Tibial artery (tissue), 4 donors: ENCODE measurements at regions not wholly inside any gene's neighbourhood (a gene's known extent, or its start where the extent isn't known, plus 50 kb on each side); places are given as distances from the start of the nearest gene placed in this dataset.

Source experiments
- DNase-seq, 2 donors: peaks; one replicate each; pipeline ENCODE4 v3.0.0-alpha.2; 2019
- H3K27ac ChIP-seq, 2 donors: fragments of 200-600 bp; sonication (generic) in 1 of 2; 1 replicate in 1 of 2; 2 replicates in 1 of 2; pipeline ENCODE4 v1.5.1; 2018 to 2019; ENCODE audit warnings: mild to moderate bottlenecking in 1 of 2
- H3K27me3 ChIP-seq, 2 donors: fragments of 200-600 bp; sonication (generic) in 1 of 2; one replicate each; pipeline versions ENCODE4 v1.5.1 to v1.6.0; 2016 to 2019
- H3K36me3 ChIP-seq, 3 donors: fragments of 200-600 bp; sonication (generic) in 2 of 3; one replicate each; pipeline ENCODE4 v1.5.1; 2016 to 2019; ENCODE audit warnings: mild to moderate bottlenecking in 2 of 3
- H3K4me1 ChIP-seq, 4 donors: fragments of 200-600 bp; sonication (generic) in 2 of 4; 1 replicate in 3 of 4; 2 replicates in 1 of 4; pipeline ENCODE4 v1.5.1; 2016 to 2019
- H3K4me3 ChIP-seq, 2 donors: fragments of 200-600 bp; sonication (generic) in 1 of 2; 1 replicate in 1 of 2; 2 replicates in 1 of 2; pipeline ENCODE4 v1.5.1; 2018 to 2019; ENCODE audit warnings: mild to moderate bottlenecking in 2 of 2
- H3K9me3 ChIP-seq, 3 donors: fragments of 200-600 bp; sonication (generic) in 1 of 3; one replicate each; pipeline ENCODE4 v1.5.1; 2016 to 2019
- CTCF ChIP-seq, 2 experiments: fragments of 200-600 bp in 1 of 2; fragments of 450-650 bp in 1 of 2; IDR thresholded peaks; one replicate each; pipeline ENCODE4 v1.5.1; 2017 to 2019; ENCODE audit warnings: antibody characterized with exemption in 2 of 2, mild to moderate bottlenecking in 1 of 2, moderate library complexity in 1 of 2
- intact Hi-C: fragments of 100-400 bp; cut with DNase I; formaldehyde crosslinking; loops from one replicate; pipeline ENCODE4 v1.15.0; 2023; ENCODE audit warnings: low total_unique reads

GRCh38 chr7:153097511-153098201 lies 338.1 kb downstream of the ACTR3B start:
- Histone ChIP-seq H3K9me3 (peaks cover 0 to 4% (median 0%) of the 10 kb centered on the region in 3 donors), H3K4me1 (no peaks in the 10 kb centered on the region), H3K27ac (no peak overlapping the region), H3K27me3 (no peaks in the 10 kb centered on the region), H3K4me3 (no peak overlapping the region), H3K36me3 (no peaks in the 10 kb centered on the region)
- DNase-seq, result no peak
- intact Hi-C loops, result no loop called here
- TF ChIP-seq CTCF (IDR thresholded peaks at IDR 0.05), result no peak

- no peak overlapping the region for H3K27ac ChIP-seq
- intact Hi-C loops, result no loop called here
- no peak overlapping the region for H3K4me3 ChIP-seq
- DNase-seq, result no peak
- no peaks in the 10 kb centered on the region for H3K36me3 ChIP-seq
- no peaks in the 10 kb centered on the region for H3K27me3 ChIP-seq
- peaks cover 0 to 4% (median 0%) of the 10 kb centered on the region in 3 donors for H3K9me3 ChIP-seq
- no peaks in the 10 kb centered on the region for H3K4me1 ChIP-seq
- no peak for TF ChIP-seq CTCF (IDR thresholded peaks at IDR 0.05)
These were observed 339.7 kb downstream of the ACTR3B start for GRCh38 chr7:153099235-153099634.

- peaks cover 0 to under 1% (median 0%) of the 10 kb centered on the region in 3 donors for H3K9me3 ChIP-seq
These were observed 341.2 kb downstream of the ACTR3B start for GRCh38 chr7:153100691-153101237.

GRCh38 chr7:153103202-153103601 lies 343.6 kb downstream of the ACTR3B start:
- Histone ChIP-seq H3K27ac (no peak overlapping the region), H3K27me3 (no peaks in the 10 kb centered on the region)
- intact Hi-C loops, result no loop called here

More at GRCh38 chr7:153100691-153101237, 341.2 kb downstream of the ACTR3B start:
- TF ChIP-seq CTCF (IDR thresholded peaks at IDR 0.05), result no peak
- Histone ChIP-seq H3K4me1 (no peaks in the 10 kb centered on the region), H3K36me3 (no peaks in the 10 kb centered on the region), H3K27me3 (no peaks in the 10 kb centered on the region), H3K4me3 (no peak overlapping the region), H3K27ac (no peak overlapping the region)
- no peak for DNase-seq
- intact Hi-C loops, result no loop called here

GRCh38 chr7:153107826-153108225 lies 348.3 kb downstream of the ACTR3B start:
- Histone ChIP-seq H3K27ac (no peak overlapping the region), H3K4me3 (no peak overlapping the region), H3K36me3 (no peaks in the 10 kb centered on the region), H3K27me3 (no peaks in the 10 kb centered on the region), H3K4me1 (no peaks in the 10 kb centered on the region), H3K9me3 (no peaks in the 10 kb centered on the region)
- no peak for DNase-seq
- intact Hi-C loops, result no loop called here
- TF ChIP-seq CTCF (IDR thresholded peaks at IDR 0.05), result no peak

More at GRCh38 chr7:153103202-153103601, 343.6 kb downstream of the ACTR3B start:
- DNase-seq, result no peak
- Histone ChIP-seq H3K4me1 (no peaks in the 10 kb centered on the region), H3K4me3 (no peak overlapping the region), H3K36me3 (no peaks in the 10 kb centered on the region), H3K9me3 (no peaks in the 10 kb centered on the region)
- no peak for TF ChIP-seq CTCF (IDR thresholded peaks at IDR 0.05)
